Hippocampal formation (tissue), 2 donors: ENCODE measurements at regions not wholly inside any gene's neighbourhood (a gene's known extent, or its start where the extent isn't known, plus 50 kb on each side); places are given as distances from the start of the nearest gene placed in this dataset.

Source experiments
- DNase-seq, 2 donors: peaks; one replicate each; lab custom pipeline; 2025; lab: John Stamatoyannopoulos, UW

DNA sequence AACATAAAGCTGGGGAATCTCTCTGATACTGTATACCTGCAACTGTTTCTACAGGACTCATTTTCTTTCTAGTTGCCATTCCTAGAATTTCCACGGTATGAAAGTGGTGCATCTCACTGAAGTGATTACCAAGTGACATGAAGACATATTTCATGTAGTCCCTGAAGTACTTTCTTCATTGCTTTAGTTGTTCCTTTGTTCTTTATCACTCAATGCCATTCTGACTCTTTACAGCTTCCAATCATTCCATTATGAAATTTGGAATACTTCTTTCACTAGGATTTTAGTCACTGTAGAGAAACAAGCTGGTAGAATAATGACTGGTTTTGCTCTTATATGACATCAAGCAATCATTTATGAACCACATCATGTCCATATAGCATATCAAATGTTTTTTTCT is 645.1 kb downstream of the CDH18 start:
- DNase-seq = no peak

DNA sequence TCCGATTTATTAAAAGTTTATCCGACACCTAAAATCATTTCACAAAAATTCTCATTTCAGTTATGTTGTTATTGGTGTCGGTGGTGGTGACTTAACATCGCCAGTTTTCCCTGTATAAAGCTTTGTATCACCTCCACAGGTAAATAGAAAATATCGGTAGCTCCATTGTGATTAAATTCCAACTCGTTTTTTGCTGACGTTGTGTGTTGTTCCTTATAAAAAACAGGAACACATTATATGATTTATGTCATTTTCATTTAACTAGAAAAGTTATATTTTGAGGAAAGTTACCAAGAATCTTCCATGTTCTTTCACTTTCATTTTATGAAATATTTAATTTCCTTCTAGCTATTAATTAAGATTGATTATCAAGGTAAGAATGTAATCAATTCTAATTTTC is 635.9 kb downstream of the CDH18 start:
- DNase-seq = no peak

DNA sequence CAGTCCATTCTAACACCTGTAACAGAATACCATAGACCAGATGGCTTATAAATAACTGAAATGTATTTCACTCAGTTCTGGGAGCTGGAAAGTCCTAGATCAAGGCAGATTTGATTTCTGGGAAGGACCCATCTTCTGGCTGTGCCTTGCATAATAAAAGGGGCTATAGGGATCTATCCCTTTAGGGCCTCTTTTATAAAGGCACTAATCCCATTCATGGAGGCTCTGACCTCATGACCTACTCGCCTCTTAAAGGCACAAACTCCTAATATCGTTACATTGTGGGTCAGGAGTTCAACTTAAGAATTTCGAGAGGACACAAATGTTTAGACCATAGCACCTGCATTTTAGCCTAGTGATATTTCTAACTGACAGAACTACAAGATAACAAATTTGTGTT is 619.0 kb downstream of the CDH18 start:
- no peak for DNase-seq

DNA sequence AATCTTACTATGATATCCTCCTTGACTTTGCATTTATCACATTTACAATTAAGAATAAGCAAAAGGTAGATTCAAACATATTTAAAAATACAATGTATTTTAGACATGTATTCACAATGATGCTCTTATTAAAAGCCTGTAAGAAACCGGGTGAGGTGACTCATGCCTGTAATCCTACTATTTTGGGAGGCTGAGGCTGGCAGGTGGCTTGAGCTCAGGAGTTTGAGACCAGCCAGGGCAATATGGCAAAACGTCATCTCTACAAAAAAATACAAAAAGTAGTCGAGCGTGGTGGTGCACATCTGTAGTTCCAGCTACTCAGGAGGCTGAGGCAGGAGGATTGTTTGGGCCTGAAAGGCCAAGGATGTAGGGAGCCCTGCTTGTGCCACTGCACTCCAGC is 618.4 kb downstream of the CDH18 start:
- DNase-seq = no peak

DNA sequence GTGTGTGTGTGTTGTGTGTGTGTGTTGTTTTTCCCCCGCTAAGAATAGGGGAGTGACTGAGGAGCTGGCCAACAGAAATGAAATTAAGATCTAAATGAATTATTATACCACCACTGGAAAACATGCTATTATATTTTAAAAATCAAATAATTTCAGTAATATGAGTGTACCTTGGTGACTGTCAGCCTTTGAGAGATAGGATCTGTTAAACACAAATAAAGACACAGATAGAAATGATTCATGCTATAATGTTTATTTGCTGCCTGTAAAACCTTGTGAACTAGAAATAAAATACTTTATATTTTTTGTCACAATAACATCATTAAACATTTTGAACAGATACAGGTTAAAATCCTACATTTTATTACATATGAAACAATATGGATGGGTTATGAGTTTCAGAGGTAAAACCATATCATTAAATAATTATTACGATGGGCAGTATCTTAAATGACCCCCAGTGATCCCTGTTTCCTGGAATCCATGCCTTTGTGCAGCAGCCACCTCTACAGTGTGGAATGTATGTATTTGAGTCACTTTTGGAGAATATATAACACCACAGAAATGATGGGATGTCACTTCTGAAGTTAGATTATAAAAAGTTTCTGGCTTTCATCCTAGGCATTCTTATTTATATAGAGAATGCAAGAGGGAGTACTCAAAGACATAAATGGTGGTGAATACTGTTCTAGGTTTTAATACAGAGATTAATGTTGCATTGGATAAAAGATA is 617.2 kb downstream of the CDH18 start:
- no peak for DNase-seq

DNA sequence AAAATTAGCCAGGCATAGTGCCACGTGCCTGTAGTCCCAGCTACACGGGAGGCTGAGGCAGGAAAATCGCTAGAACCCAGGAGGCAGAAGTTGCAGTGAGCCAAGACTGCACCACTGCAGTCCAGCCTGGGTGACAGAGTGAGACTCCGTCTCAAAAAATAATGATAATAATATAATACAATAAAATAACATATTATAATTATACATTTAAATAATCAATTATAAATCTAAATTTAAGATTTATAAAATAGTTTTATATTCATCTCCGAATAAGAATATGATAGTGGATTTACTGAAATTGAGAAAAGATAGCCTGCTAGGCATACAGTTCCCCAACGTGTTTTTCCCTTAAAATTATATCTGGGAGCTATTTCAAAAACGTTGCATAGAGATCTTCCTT is 599.6 kb downstream of the CDH18 start:
- DNase-seq = no peak

DNA sequence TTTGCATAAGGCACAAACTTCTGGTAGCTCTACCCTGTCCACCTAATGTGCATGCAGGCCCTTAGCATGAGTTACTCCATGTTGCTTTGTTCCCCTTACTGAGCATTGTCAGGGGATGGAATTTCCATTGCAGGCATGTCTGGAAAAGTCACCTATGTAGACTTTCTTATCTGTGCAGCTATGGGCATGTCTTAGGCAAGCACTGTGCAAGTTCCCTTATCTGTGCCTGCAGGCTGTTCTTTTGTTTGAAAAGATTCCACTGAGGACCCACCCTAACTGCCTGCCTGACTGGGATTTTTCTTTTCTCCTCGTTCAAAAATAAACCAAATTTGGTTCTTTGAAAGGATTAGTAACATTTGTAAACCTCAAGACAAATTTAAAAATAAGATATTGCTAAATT is 587.0 kb downstream of the CDH18 start:
- no peak for DNase-seq

DNA sequence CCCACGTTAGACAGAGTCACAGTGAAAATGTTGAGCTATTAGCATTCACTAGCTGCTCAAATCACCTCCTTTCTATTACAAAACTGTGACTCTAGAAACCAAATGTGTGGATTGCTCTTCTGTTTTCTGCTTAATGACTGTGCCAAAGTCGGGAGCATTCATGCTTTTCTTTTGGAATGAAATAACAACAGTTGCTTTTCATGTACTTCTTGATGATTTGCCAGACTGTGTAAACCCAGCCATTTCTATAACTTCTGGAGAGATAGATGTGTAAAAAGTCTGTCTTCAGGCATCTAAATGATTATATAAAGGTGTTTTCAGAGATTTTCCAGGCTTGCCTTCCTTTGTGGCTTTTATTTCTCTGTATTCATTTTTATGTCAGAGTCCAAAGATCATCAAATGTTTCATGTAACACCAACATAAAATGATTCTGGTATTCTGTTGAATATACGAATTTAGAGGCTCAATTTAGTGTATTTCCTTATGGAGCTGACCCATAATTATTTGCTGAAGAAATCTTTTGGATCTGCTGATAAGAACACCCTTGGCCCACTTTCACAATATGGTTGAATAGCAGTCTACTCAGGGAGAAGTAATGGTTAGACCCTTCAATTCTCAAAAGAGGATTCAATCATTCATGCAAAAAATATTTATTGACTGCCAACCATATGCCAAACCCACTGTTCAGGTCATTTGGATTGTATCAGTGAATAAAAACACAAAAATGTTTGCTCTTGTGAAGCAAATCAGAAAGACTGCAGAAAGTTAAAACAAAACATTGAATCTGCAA is 581.2 kb downstream of the CDH18 start:
- DNase-seq = peak in 1 of 2 donors; percentile 6

DNA sequence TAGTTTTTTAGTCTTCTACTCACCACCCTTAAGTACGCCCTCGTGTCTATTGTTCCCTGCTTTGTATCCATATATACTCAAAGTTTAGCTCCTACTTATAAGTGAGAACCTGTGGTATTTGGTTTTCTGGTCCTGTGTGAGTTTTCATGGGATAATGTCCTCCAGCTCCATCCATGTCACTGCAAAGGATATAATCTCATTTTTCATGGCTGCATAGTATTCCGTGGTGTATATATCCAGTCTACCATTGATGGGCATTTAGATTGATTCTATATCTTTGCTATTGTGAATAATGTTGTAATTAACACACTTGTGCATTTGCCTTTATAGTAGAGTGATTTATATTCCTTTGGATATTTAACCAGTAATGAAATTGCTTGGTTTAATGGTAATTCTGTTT is 579.9 kb downstream of the CDH18 start:
- DNase-seq = no peak

DNA sequence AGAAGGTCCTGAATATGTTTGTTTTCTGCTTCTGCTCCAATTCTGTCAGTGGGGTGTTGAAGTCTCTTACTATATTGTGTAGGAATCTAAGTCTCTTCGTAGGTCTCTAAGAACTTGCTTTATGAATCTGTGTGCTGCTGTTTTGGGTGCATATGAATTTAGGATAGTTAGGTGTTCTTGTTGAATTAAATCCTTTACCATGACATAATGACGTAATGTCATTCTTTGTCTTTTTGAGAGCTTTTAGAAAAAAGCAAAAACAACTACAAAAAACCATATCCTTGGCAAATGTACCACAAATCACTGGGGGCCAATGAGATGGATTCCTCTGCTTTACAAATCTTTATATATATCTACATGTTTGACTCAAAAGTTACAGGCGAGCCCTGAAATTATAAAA is 576.1 kb downstream of the CDH18 start:
- no peak for DNase-seq
